GM13977 (cell line): ENCODE measurements at regions not wholly inside any gene's neighbourhood (a gene's known extent, or its start where the extent isn't known, plus 50 kb on each side); places are given as distances from the start of the nearest gene placed in this dataset.

ENCODE experiments used
- DNase-seq: peaks from one replicate; pipeline ENCODE4 v3.0.0; 2012; ENCODE audit warnings: low spot score
- in situ Hi-C: fragments of 300-500 bp; cut with MboI; formaldehyde crosslinking; loops from one replicate; pipeline ENCODE4 v1.12.0; 2022; ENCODE audit warnings: low sequenced_read_pairs, low pct_unique_long_range_greater_than_20kb, mixed read lengths, inconsistent platforms; ENCODE audit not compliant: unreplicated experiment
- TF ChIP-seq, protein P1 (sequence below): IDR thresholded peaks from 2 replicates; pipeline ENCODE4 v1.5.1; 2012; ENCODE audit warnings: mild to moderate bottlenecking, control low read depth; ENCODE audit not compliant: insufficient read depth; ENCODE audit errors: extremely low read depth, missing control alignments

DNA sequence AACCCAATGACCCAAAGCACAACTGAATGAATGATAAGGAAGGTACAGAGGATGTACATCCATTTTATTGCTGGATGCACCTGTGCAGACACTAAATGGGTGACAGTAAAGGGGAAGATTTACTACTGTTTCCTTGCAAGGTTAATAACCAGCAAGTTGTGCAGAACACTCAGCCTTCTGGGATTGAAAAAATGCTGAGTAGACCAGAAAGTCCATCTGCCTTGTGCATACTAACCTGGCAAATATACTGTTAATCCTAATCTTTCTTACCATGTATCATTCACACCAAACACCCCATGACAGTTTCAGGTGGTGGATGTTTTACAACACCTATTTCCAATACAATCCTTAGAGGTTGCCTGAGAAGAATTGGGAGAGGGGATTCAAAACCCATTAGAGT is 814.1 kb upstream of the NRXN1 start:
- no peak for DNase-seq
- TF ChIP-seq, protein P1, sequence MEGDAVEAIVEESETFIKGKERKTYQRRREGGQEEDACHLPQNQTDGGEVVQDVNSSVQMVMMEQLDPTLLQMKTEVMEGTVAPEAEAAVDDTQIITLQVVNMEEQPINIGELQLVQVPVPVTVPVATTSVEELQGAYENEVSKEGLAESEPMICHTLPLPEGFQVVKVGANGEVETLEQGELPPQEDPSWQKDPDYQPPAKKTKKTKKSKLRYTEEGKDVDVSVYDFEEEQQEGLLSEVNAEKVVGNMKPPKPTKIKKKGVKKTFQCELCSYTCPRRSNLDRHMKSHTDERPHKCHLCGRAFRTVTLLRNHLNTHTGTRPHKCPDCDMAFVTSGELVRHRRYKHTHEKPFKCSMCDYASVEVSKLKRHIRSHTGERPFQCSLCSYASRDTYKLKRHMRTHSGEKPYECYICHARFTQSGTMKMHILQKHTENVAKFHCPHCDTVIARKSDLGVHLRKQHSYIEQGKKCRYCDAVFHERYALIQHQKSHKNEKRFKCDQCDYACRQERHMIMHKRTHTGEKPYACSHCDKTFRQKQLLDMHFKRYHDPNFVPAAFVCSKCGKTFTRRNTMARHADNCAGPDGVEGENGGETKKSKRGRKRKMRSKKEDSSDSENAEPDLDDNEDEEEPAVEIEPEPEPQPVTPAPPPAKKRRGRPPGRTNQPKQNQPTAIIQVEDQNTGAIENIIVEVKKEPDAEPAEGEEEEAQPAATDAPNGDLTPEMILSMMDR: no peak
- in situ Hi-C loops: no loop called here

DNA sequence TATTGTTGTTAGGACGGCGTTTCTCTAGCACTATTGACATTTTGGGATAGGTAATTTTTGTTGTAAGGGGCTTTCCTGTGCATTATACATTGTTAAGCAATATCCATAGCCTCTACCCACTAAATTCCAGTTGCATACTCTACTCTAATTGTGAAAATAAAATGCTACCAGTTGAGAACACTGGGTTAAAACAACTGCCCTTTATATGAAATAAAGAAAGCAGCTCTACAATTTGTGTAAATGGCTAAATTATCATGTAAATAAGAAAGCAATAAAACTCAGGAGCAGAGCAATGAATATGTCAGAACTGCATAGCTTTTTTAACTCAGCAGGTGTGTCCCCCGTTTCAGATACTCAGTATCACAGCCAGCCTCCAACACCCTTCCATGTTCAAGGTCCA is 812.7 kb upstream of the NRXN1 start:
- DNase-seq: no peak
- in situ Hi-C loops: no loop called here
- TF ChIP-seq, protein P1: no peak

DNA sequence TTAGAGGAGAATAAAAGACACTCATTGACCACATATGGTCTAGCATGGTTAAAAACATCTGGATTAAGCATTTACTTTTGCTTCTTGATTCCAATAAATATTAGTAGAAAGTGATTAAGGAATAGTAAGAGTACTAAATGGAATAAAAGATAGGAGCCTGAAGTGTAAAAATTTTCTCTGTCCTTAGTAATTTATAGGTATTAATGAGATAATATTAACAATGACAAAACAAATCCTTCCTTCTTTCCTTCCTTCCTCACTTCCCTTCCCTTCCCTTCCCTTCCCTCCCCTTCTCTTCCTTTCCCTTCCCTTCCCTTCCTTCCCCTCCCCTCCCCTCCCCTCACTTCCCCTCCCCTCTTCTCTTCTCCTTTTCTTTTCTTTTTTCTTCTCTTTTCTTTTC is 797.5 kb upstream of the NRXN1 start:
- DNase-seq: no peak
- TF ChIP-seq, protein P1: no peak
- in situ Hi-C loops: no loop called here

DNA sequence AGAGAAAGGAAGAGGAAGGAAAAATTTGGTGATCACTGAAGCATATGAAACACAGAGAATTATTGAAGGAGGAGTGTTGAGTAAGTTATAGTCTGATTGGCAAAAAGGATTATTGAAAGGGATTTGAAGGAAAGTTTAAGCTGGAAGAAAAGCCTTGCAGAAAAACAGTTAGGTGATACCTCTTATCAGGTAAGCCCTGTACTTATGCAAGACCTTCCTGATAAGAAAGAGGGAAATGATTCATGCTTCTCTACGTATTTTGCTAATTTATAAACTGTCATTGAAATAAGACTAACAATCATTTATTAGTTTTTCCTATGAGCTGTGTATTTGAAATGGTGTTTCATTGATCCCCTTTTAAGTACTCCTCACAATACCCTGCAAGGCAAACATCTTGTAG is 793.9 kb upstream of the NRXN1 start:
- in situ Hi-C loops: no loop called here
- TF ChIP-seq, protein P1: no peak
- DNase-seq: no peak

DNA sequence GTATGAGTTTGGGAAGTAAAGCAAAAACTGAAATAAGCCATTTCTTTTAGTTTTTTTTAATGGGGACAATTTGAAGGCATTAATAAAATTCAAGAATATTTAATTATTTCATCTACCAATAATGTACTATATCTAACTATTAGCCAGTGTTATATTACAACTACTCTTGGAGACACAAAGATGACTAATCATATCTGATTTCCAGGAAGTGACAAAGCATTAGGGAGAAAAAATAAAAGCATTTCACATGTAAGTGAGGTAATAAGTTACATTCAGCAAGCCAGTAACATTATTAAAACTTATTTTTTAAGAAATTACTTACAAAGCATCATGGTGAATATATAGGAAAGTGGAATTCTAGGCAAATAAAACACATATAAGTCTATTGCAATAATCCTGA is 781.3 kb upstream of the NRXN1 start:
- DNase-seq: no peak
- in situ Hi-C loops: no loop called here
- TF ChIP-seq, protein P1: no peak

DNA sequence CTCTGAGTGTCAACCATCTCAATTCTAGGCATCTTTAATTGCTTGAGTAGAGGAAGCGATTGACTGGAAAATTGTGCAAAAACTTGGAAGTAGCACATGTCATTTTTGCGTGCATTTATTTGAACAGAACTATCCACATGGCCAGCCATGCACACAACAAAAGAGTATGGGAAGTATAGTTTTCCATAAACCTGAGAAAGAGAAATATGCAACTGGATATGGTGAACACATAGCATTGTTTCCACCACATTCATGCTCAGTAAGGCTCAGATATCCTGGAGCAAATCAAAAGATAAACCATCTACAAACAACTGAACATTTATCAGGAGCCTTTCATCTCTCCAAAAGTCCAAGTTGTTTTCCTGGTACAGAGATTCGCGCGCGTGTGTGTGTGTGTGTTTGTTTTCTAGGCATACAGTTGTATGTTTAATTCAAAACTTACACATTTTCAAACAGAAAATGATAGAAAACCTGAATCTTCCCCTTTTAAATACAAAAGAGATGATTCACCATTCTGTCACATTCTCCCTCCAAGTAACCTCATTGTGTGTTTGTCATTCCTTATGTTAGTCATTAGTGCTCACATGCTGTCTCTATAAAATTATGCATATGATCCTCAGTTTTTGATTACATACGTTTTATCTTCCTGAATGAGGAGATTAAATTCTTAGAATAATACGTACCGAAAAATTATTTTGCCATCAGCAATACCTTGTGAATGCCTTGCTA is 780.4 kb upstream of the NRXN1 start:
- TF ChIP-seq, protein P1: no peak
- in situ Hi-C loops: no loop called here
- no peak for DNase-seq
